ENCODE measurements at regions not wholly inside any gene's neighbourhood (a gene's known extent, or its start where the extent isn't known, plus 50 kb on each side); places are given as distances from the start of the nearest gene placed in this dataset.
"Not testable (repeated sequence)": the region's sequence is repeated elsewhere in the genome, so short reads cannot be mapped to it uniquely, and the experiment has no call there.

DNA sequence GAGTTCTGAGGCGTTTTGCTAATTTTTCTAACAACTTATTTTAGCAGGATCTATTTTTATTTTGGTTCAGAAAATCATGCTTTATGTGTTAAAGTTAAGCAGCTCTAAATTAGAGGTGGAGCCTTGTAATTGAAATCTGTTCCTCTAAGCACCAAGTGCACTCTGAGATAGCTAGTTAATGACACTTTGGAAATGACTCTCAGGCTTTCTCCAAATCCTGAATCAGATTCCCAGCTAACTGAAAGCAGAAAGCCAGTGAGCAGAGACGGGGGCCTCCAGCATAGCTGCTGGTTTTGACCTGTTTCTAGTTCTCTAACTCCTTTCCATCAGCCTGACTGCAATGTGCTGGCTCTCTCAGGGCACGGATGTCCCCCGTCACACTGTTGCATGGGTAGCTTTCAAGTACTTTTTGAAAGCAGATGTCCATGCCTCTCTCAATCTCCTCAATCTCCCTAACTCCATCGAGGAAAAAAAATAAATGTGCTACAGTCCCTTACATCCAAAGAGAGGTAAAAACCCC, 326.5 kb downstream of the SATB2 start:
- no peak for DNase-seq

DNA sequence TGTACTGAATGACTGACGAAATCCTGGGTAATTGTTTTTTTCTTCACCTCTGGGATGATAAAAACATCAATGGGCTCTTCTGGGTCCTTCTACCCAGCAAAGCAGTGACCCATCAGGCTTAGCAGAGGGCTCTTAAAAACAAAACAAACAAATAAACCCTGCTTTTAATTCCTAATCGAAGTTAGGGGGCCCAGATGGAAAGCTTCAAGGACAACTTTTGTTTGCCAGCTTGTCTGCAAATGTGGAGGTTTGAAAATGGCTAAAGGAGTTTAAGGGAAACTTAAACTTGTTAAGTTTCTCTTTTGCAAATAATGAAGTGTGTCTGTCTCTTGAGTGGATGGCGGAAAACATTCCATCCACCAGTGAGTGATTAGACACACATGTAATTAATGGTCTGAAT, 327.2 kb downstream of the SATB2 start:
- no peak for DNase-seq

DNA sequence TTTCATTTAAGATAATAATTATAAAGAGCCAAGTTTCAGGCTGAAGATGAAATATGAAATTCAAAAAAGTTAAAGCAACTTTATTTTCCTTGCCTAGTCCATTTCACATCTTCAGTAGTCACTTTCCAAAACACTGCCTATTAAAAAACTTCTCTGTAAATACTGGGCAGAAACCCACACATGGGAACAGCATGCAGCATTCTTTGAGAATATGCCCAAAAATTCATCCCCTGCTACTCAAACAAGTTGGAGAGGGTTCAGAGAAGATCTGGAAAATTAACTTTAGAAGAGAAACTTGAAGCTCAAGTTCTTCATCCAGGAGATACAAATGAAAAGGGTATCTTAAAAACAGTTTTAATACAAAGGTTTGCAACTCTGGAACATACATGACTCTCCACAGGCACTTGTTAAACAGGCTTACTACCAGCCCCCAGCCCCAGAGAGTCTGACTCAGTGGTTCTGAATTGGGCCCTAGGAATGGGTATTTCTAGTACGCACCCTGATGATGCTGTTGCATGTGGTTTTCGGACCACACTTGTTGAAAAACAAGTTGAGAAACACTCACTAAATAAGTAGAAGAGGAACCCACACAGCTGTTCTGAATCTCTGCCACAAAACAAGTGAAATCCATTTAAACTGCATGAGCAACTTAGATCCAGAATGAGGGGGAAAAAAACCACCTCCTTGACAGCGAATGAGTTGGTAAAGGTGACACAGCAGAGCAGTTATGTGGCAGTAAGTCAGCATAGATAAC, 329.1 kb downstream of the SATB2 start:
- no peak for DNase-seq

DNA sequence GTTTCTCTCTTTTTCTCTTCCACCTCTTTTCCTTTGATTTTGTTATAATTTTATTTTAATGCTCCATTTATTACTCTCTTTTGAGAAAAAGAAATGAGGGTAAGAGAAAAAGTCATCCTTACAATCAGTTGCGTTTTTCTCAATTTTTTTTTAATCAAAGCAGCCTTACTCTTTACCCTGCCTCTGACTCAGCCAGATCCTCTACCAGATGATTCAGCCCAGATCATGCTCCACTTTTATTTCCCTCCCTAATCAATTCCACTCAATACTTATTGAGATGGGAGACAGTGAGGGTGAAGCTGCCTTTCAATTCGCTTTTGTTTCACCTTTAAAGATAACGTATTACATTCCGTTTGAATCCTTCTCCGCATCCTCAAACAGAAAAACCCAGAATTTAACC, 337.9 kb downstream of the SATB2 start:
- DNase-seq: no peak

DNA sequence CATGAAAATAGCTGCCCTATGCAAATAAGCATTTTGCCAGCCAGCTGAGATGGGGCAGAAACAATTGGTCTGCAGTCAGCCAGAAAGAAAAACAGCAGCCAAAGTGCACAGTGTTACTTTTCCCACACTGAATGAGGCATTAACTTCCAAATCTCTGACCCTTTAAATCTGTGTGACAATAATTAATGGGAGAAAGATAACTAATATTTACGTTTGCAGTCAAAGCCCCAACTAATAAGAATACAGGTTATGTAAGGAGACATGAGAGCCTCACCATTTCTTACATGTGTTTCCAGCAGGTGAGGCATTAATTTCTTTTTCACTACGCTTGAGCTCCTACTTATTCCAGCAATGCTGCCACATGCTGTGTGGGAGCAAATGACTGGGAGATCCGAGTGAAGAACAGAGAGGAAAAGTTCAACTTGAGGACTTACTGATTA, 339.0 kb downstream of the SATB2 start:
- no peak for DNase-seq

DNA sequence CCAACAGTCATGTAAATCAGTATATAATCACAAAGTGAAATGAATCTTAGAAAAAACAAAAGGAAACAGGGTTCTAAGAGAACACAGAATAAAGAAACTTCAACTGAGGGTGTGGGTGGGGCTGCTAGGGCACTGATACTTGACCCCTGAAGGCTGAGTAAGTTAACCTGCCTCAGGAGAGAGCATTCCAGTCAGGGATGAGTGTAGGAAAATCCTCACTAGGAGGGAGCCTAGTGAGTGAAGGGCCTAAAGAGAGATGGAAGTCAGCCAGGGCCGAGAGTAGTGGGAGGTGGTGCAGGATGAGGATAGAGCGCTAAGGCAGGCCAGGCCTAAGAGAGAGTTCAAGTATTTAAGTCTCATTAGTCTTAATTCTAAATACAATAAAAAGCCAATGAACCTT, 342.6 kb downstream of the SATB2 start:
- no peak for DNase-seq

DNA sequence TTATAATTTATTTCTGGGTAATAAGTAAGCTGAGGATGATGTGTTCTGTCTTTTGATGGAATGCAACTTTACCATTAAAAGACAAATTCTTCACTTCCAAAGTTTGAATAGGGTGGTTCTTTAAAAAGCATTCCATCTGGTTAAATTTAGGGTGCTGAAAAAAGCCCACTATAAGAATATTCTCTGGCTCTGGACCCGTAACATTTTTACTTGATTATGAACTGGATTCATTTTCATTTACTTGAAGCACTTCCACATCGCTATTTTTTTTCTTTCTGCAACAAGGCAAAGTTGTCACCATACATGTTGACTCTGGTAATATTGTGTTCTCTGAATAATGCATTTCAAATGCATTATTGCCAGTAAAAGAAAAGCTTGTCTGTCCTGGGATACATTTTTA, 344.6 kb downstream of the SATB2 start:
- no peak for DNase-seq

DNA sequence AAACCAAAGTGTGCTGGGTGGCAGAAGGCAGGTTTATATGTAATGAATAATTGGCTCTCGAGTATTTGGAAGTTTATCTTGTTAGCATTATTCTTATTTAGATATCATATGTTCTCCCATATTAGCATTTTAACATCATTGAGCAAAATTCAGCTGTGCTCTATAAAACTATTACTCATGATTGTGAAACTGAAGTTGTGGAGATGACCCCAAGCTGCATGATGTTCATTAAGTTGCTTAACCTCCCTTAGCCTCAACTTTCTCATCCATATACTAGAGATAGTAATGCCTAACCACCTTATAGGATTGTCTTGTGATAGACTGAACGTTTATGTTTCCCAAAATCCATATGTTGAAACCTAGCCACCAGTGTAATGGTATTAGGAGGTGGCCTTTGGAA, 346.3 kb downstream of the SATB2 start:
- DNase-seq: no peak

DNA sequence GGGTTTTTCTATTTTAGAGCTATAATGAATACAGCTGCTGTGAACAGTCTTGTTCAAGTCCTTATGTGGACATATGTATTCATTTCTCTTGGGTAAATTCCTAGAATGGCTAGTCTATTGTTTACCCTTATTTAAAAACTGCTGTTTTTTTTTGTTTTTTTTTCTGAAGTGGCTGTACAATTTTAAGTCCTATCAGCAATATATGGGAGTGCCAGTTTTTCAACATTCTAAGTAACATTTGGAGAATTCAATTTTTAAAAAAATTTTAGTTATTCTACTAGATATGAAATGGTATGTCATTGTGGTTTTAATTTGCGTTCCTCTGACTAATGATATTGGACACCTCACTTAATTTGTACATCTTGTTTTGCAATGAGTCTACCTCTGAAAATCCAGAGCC, 349.7 kb downstream of the SATB2 start:
- no peak for DNase-seq

DNA sequence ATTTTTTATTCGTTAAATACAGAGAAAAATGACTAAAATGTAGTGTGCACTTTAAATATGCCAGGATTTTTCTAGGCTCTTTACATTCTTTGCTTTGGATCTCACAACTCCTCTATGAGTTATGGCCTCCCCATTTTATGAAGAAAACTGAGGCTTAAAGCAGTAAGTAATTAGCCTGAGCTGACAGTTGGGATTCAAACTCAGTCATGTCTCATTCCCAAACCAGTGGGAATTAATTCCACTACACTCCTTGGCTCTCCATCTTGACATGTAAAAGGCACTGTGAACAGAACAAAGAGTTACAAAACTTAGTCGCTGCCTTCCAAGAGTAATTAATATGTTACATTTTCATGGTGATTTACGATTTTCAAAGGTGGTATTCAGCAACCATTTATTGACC, 351.9 kb downstream of the SATB2 start:
- no peak for DNase-seq

DNA sequence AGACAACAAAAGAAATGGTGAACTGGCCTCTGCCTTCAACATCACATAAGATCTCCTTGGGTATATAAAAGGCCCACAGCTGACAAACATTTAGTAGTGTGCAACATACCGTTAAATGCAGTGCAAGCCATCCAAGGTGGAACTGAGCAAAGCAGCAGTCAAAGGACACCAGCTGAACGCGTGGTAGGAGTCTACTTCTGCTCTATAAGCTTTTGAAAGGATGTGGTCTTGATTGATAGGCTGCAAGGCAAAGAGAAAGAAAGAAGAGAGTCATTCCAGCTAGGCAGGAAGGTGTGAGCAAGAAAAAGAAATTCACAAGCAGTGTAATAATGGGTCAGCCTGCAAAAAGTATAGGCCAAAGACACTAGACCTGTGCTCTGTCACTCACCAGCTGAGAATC, 356.3 kb downstream of the SATB2 start:
- no peak for DNase-seq

DNA sequence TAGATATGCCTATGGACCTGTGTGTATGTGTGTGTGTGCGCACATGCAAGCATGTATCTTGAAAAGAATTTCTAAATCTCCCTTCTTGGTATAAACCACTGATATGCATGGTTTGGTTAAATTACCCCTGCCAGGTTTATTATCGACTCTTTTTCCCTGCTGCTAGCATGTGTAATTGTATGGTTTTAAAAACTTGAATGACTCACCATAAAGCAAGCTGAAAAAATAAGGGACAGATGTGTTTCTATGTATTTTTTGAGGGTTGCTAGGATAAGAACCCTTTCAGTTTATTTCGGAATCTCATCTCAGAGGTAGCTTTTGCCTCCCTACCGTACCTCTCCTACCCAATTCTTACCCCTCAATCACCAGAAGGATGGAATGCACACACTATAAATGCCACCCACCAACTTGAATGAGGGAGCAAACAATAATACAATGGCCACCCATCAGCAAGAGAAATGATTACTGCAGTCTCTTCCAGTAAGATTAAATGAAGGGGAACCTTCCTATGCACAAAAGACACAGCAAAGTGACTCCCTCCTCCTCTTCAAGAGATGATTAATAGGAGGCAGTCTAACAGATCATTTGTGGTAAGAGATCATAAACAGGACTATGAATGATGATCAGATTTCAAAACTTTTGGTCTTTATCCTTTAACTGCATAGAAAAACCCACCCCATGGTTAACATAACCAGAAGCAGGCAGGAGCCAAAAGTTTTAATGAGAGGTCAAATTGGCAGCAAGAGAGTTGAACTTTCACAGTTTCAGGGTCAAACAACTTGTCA, 357.2 kb downstream of the SATB2 start:
- no peak for DNase-seq

DNA sequence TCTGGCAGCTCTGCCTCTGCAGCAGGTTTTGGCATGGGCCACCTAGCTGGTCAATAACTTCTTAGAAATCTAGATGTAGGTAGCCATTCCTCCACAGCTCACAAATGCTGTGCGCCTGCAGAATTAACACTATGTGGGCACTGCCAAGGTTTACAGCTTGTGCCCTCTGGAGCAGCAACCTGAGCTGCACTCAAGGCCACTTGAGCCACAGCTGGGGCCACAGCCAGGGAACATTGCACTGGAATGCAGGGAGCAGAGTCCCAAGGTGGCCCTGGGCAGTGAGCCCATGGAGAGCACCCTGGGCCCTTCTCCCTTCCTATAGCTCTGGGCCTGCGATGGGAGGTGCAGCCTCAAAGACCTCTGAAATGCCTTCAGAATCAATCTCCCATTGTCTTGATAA, 365.3 kb downstream of the SATB2 start:
- DNase-seq: no peak

DNA sequence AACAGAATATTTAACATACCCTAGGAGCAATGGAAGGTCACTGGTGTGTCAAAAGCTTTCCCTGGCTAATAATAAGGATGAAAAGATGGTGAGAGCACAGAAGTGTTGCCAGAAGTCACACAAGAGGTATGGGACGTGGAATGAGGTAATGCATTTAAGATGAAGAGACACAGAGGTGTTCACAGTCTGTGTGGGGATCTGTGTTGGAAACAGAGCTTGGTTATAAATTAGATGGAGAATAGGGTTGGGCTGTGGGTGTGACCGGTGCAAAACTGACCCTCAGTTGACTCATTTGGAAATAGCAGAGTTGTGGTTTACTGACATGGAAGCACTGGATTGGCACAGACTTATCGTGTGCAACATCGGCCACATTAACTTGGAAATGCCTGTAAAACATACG, 372.5 kb downstream of the SATB2 start:
- no peak for DNase-seq

DNA sequence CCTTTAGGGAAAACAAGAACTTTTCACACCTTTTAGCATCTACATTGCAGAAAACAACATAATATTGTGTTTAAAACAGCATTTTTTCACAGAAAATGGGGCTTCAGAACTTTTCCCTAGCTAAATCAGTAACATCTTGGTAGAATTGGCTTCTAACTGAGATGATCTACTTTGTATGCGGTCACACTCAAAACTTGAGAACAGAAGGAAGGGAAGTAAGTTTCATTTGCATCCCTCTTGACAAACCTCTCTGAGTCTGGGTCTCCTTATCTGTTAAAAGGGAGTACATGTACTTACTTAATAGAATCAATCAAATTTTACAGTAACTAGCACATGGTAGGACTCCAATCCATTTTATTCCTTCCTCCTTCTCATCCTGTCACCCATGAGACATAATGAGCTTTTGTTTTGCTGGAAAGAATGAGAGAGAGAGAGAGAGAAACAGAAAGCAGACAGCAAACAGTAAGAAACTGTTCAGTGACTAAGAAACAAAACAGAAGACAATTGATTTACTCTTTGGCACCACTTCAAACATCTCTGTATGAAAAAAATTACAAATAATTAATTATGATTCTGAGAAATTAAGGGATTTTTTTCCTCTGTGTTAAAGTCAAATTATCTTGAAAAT, 387.3 kb downstream of the SATB2 start:
- DNase-seq: no peak

DNA sequence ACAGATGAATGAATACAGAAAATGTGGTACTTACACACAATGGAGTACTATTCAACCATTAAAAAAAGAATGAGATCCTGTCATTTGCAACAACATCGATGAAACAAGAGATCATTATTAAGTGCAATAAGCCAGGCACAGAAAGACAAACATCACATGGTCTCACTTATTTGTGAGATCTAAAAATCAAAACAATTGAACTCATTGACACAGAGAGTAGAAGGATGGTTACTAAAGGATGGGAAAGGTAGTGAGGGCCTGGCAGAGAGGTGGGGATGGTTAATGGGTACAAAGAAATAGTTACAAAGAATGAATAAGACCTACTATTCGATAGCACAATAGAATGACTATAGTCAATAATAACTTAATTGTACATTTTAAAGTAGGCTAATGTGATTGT, 393.5 kb downstream of the SATB2 start:
- DNase-seq: no peak

DNA sequence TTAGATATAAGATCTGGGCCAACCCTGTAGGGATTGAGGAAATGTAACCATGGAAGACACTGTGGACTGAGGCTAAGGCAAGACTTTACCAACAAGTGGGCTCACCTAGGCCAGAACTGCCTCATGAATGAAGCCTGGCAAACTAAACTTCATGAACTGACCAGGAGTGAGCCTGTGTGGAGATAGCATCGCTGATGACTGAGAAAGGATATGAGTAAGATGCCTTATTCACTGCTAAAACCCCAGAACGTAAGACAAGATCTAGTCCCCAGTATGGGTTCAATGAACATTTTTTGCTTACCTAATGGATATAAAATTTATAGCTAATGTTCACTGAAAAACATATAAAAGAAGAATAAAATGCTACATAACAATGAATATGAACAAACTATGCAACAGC, 399.8 kb downstream of the SATB2 start:
- DNase-seq: no peak

DNA sequence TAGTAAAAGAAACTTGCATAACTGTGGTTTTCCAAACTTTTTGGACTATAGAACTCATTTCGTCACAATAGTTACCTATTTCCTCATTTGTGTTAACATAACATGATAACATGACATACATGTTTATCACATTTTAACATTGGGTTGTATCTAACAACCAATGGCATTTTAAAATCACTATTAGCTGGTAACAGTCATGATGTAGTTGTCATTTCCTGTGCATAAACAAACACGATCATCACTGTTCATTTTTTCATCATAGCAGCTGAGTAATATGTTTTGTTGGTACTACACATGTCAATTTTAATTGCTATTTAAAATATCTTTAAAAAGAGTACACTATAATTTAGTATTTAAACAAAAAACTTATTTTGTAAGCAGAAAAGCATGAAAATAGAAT, 402.4 kb downstream of the SATB2 start:
- no peak for DNase-seq

DNA sequence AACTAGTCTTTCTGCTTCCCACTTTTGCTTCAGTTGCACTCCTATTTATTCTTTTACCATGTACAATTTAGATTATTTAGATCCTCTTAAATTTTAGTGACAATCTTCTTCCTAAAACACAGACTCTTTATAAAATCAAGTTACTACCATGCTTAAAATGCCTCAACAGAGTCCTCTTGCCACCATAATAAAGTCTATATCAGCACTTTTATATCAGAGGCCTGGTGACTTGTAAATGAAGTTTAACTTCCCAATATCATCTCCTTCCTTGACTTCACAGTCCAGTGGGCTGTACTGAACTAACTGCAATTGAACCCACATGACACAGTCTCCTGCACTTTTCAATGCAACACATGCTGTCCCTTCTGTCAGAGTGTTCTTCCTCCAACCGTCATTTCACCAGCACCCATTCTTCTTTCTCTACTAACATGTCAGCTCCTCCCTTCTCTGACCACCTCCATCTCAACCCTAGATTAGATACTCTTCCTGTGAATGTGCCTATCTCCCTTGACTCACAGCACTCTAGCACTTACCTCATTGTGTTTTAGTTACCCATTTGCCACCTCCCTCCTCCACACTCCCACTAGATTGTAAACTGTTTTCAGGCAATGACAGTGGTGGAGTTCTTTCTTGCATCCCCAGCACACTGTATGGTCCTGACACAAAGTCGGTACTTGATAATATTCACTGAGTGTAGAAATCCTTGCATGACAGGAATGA, 414.9 kb downstream of the SATB2 start:
- DNase-seq: no peak

DNA sequence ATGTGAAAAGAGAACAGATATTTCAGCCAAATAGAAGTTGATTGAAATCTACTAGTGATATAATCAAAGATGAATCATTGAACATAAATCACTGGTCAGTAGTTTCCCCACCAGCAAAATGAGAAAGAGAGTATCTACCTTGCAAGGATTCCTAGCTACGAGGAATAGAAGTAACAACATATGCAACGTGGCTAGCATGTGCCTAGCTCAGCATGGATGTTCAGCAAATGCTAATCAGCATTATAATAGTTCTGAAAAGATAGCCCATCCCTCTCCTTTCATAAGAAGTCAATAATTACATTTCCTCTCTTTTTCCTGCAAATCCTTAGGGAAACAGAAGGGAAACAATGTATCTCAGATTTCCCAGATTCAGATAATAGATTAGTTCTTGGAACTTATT, 417.2 kb downstream of the SATB2 start:
- no peak for DNase-seq

DNA sequence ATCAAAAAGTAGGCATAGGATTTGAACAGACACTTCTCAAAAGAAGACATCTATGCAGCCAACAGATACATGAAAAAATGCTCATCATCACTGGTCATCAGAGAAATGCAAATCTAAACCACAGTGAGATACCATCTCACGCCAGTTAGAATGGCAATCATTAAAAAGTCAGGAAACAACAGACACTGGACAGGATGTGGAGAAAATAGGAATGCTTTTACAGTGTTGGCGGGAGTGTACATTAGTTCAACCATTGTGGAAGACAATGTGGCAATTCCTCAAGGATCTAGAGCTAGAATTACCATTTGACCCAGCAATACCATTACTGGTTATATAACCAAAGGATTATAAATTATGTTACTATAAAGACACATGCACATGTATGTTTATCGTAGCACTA, 424.0 kb downstream of the SATB2 start:
- DNase-seq: not testable (repeated sequence)

DNA sequence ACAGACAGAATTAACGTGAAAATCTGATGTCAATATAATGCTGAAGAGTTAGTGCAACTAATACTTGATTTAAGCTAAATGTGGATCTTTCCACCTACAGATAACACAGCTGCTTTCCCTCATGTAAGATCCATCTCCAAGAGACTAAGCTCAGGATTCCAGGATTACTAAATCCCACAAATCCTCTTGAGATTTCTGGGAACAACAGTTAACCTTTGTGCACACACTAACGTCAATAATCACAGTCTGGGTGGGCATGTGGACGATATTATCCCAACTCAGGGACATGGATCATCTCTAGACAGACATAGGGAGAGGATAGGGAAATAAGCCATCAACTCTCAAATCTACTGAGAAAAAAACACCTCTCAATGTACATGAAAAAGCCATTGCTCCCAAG, 432.6 kb downstream of the SATB2 start:
- no peak for DNase-seq

DNA sequence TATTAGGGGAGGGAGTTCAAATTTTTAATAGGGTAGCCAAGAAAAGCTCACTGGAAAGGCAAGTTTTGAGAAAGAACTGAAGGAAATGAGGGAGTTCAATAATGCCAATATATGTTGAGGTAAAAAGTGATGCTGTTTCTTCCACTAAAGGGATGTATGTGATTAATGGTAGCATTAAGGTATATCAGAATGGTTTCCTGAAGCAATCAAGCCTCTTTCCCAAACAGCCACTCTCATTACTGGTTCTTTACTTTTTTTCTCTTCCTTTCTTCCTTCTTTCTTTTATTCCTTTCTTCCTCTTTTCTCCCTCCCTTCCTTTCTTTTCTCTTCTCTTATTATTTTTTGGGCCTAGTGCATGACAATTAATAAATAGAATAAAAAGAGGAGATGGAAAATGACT, 433.5 kb downstream of the SATB2 start:
- no peak for DNase-seq

Data from activated T-cell treated with anti-CD3 and anti-CD28 coated beads for 4 hours (primary cell).